Heart left ventricle (tissue), 16 donors: ENCODE measurements at regions not wholly inside any gene's neighbourhood (a gene's known extent, or its start where the extent isn't known, plus 50 kb on each side); places are given as distances from the start of the nearest gene placed in this dataset.
A peak's percentile ranks its signal among the peaks of the same experiment; 100 is the strongest.

Experiments used
- ATAC-seq, 4 donors: fragments of 200-7000 bp; cut with Tn5 transposase; one replicate each; pipeline ENCODE4 v1.9.1; 2020 to 2022; ENCODE audit warnings: moderate library complexity in 4 of 4, mild to moderate bottlenecking in 3 of 4, moderate number of reproducible peaks in 1 of 4
- DNase-seq, 5 donors: peaks; one replicate each; pipeline ENCODE4 v3.0.0-alpha.2; 2020
- H3K27ac ChIP-seq, 12 donors: fragments of 200-600 bp; sonication (generic) in 4 of 12; one replicate each; pipeline versions ENCODE4 v1.5.0 to v1.8.0; 2016 to 2022; ENCODE audit warnings: mild to moderate bottlenecking in 2 of 12
- H3K27me3 ChIP-seq, 9 donors: fragments of 200-600 bp; sonication (generic) in 2 of 9; one replicate each; pipeline versions ENCODE4 v1.5.1 to v1.8.0; 2016 to 2022; ENCODE audit warnings: mild to moderate bottlenecking in 3 of 9
- H3K36me3 ChIP-seq, 9 donors: fragments of 200-600 bp; sonication (generic) in 2 of 9; one replicate each; pipeline versions ENCODE4 v1.5.0 to v1.8.0; 2018 to 2022; ENCODE audit warnings: mild to moderate bottlenecking in 2 of 9
- H3K4me1 ChIP-seq, 12 donors: fragments of 200-600 bp; sonication (generic) in 4 of 12; one replicate each; pipeline versions ENCODE4 v1.5.0 to v1.8.0; 2016 to 2022; ENCODE audit warnings: mild to moderate bottlenecking in 3 of 12
- H3K4me3 ChIP-seq, 12 donors: fragments of 200-600 bp; sonication (generic) in 4 of 12; one replicate each; pipeline versions ENCODE4 v1.5.0 to v1.8.0; 2017 to 2022; ENCODE audit warnings: mild to moderate bottlenecking in 9 of 12, moderate library complexity in 4 of 12
- H3K9me3 ChIP-seq, 12 donors: fragments of 200-600 bp; sonication (generic) in 4 of 12; one replicate each; pipeline versions ENCODE4 v1.5.0 to v1.8.0; 2016 to 2022; ENCODE audit warnings: mild to moderate bottlenecking in 1 of 12
- CTCF ChIP-seq, 12 donors: fragments of 200-600 bp; sonication (generic) in 4 of 12; IDR thresholded peaks; one replicate each; pipeline versions ENCODE4 v1.5.0 to v1.8.0; 2018 to 2022; ENCODE audit warnings: antibody characterized with exemption in 12 of 12, mild to moderate bottlenecking in 5 of 12
- POLR2A ChIP-seq, 2 donors: fragments of 450-650 bp; IDR thresholded peaks; one replicate each; pipeline ENCODE4 v1.6.1; 2017; ENCODE audit warnings: antibody characterized with exemption in 2 of 2, mild to moderate bottlenecking in 2 of 2, moderate library complexity in 2 of 2
- WGBS, 4 donors: extraction: QIAGEN DNeasy Blood & Tissue Kit in 2 of 4; methylation state at CpG; one replicate each; pipeline versions ENCODE4 v1.1.5 to v1.1.7; 2013 to 2018; 5-methylcytosine and 5-hydroxymethylcytosine counted together
- intact Hi-C, 10 donors: fragments of 100-400 bp; cut with DNase I; formaldehyde crosslinking; loops; one replicate each; pipeline versions ENCODE4 v1.11.1 to v1.14.2; 2022
- donor health status: ischemic (EF 13 %, LVEDD 7.1; RV severe dilation, severe dysfunction).
- donor health status: healthy with polysubstance abuse.
- donor health status: DM: no; HTN: yes; CAD: no.
- donor health status: DM: no; HTN: no; CAD: no.
- donor health status: ischemic (EF 25% LVEDD 6.9; RV normal size, moderate dysfunction).
- donor health status: ischemic (EF 25% LVEDD 5.7; RV mildly dilated, moderate dysfunction).
- donor health status: healthy.
- donor health status: DM: yes; HTN: yes; CAD: no.
- donor health status: ischemic (EF 35%, LVEDD 5.7; RV mildly dilated, moderate dysfunction).
- donor health status: nonischemic (EF 11% LVEDD 7.7; RV severe dilation, severe dysfunction).
- donor health status: DM: yes; HTN: yes; CAD: no.
- donor health status: PGD.
- donor health status: ischemic (EF 29% LVEDD 5.4; RV normal size, mild dysfunction).
- donor health status: nonischemic (EF 23%, LVEDD 6.1; RV moderate dilation, normal function).

GRCh38 chr1:94614168-94614815 is 72.7 kb upstream of the F3 start:
- Histone ChIP-seq H3K36me3 (no peaks in the 10 kb centered on the region), H3K27me3 (no peaks in the 10 kb centered on the region), H3K4me1 (peaks cover 0 to 15% (median 0%) of the 10 kb centered on the region in 12 donors), H3K9me3 (no peaks in the 10 kb centered on the region), H3K4me3 (no peak overlapping the region), H3K27ac (peak overlapping the region in 1 of 12 donors; percentile 18)
- TF ChIP-seq CTCF (IDR thresholded peaks at IDR 0.05) (no peak), POLR2A (IDR thresholded peaks at IDR 0.05) (no peak)
- DNase-seq (no peak), ATAC-seq (no peak)
- intact Hi-C loops = no loop called here
- WGBS, 4 donors = 61 to 84% (median 81%) methylated on average over 8 of the region's 8 CpGs

- H3K27me3 ChIP-seq = no peaks in the 10 kb centered on the region
Measured at GRCh38 chr1:94612525-94613204, 71.1 kb upstream of the F3 start.

GRCh38 chr1:94611681-94612475 is 70.3 kb upstream of the F3 start:
- Histone ChIP-seq H3K4me3 (no peak overlapping the region), H3K9me3 (no peaks in the 10 kb centered on the region), H3K36me3 (no peaks in the 10 kb centered on the region), H3K27me3 (no peaks in the 10 kb centered on the region), H3K27ac (no peak overlapping the region), H3K4me1 (peaks cover 0 to 15% (median 0%) of the 10 kb centered on the region in 12 donors)
- 88 to 93% (median 90%) methylated on average over 7 of the region's 7 CpGs for WGBS, 4 donors
- TF ChIP-seq POLR2A (IDR thresholded peaks at IDR 0.05) (no peak), CTCF (IDR thresholded peaks at IDR 0.05) (no peak)
- ATAC-seq = no peak
- intact Hi-C loops = no loop called here
- no peak for DNase-seq

More at GRCh38 chr1:94612525-94613204, 71.1 kb upstream of the F3 start:
- Histone ChIP-seq H3K27ac (no peak overlapping the region), H3K4me1 (peaks cover 0 to 15% (median 0%) of the 10 kb centered on the region in 12 donors), H3K36me3 (no peaks in the 10 kb centered on the region), H3K4me3 (no peak overlapping the region), H3K9me3 (no peaks in the 10 kb centered on the region)
- WGBS, 4 donors = 93 to 96% (median 95%) methylated on average over 7 of the region's 7 CpGs
- ATAC-seq (no peak), DNase-seq (no peak)
- TF ChIP-seq POLR2A (IDR thresholded peaks at IDR 0.05) (no peak), CTCF (IDR thresholded peaks at IDR 0.05) (no peak)
- intact Hi-C loops = no loop called here

- no peak for ATAC-seq
- WGBS, 4 donors = 89 to 92% (median 91%) methylated on average over 8 of the region's 8 CpGs
- TF ChIP-seq POLR2A (IDR thresholded peaks at IDR 0.05) (no peak), CTCF (IDR thresholded peaks at IDR 0.05) (no peak)
- H3K27ac ChIP-seq = no peak overlapping the region
- DNase-seq = no peak
- H3K4me3 ChIP-seq = no peak overlapping the region
- H3K9me3 ChIP-seq = no peaks in the 10 kb centered on the region
- H3K4me1 ChIP-seq = peaks cover 0 to 7% (median 0%) of the 10 kb centered on the region in 12 donors
- H3K36me3 ChIP-seq = no peaks in the 10 kb centered on the region
- intact Hi-C loops = loop anchor here in 1 of 10 donors (10.0 kb wide), 1 partner anchor 195 kb away; no protein-coding TSS in a partner anchor
- H3K27me3 ChIP-seq = no peaks in the 10 kb centered on the region
Measured at GRCh38 chr1:94609619-94610018, 68.1 kb upstream of the F3 start.
